ENCODE measurements at regions not wholly inside any gene's neighbourhood (a gene's known extent, or its start where the extent isn't known, plus 50 kb on each side); places are given as distances from the start of the nearest gene placed in this dataset.
"Not testable (repeated sequence)": the region's sequence is repeated elsewhere in the genome, so short reads cannot be mapped to it uniquely, and the experiment has no call there.

DNA sequence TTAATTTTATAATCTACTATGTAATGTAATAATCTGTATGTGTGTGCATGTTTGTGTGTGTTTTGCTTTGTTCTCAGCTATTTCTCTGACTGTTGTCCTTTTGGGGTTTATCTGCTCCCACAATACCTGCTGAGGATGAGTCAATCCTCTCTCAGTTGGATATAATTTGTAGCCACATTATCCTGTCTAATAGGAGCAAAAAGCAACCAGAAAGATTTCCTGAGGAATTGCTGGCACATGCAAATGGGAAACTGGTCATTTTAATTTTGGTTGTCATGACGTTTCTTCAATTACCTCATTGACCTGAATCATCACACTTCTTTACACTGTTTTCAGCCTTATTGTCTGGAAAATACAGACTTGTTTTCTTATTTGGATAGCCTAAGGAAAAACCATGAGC is 488.4 kb downstream of the KLF5 start:
- no peak for FAIRE-seq

DNA sequence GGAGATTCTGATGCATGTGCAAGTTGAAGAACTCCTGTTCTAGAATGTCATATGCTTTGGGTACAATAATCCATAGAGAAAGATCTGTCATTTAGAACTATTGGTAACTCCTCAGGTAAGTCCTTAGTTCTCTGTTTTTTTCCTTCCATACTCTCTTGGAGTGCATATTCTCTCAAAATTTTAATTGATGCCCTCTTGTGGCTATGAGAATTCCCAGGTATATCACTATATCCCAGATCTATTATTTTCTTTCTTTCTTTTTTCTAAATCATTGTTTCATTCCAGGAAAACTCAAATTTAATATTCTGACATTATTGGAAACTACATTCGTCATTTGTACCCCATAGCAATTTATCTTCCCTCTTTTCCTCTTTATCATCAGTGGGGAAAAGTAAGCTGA is 485.4 kb downstream of the KLF5 start:
- no peak for FAIRE-seq

DNA sequence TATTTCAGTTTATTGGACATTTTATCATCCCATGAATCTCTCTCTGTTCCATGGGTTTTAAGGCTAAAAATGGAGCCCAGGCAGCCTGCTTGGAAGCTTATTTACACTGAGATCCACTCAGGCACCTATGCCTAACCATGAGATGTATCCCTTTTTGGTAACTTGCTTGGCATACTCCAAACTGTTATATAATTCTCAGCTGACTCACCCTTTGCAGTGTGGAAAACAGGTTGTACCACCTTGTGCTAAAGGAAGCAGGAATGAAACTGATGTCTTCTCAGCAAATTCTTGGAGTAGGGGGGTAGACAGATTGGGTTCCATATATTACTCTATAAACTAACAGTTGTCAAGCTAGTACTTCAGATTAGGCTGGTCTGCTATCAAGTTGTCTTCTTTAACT is 483.6 kb downstream of the KLF5 start:
- no peak for FAIRE-seq

DNA sequence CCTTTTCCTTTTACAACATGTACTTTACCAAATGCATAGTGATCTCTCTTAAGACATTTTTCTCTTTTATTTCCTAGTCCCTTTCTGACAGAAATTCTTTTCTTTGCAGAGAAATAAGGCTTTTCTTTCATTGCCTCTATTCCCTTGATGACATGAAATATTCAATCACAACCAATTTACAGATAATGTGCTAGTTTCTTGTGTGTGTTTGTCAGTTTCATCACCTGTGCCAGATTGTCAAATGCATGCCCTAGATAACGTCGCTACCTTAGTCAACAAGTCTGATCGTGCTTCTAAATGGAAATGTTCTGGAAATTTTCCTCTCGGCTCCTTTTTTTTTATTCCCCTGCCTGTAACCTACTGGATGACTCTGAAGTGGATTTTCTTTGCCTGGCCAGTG is 478.1 kb downstream of the KLF5 start:
- FAIRE-seq, result no peak

DNA sequence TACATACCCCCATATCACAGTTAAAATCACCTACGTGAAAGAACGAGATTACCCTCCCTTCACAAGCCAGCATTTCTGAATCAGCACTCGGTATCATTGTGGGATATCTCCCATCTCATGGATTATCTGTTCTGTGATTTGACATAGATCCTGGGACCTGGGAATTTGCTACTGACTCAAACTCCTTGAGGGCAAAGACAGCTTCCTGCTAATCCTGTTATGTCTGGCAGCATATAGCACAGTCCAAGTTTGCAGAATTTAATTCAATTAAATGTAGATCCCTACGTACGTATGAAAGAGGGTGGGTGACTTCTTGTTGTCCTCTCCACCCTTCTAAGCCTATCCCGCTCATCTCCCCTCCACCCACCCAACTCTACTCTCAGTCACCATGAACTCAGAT is 476.5 kb downstream of the KLF5 start:
- no peak for FAIRE-seq

DNA sequence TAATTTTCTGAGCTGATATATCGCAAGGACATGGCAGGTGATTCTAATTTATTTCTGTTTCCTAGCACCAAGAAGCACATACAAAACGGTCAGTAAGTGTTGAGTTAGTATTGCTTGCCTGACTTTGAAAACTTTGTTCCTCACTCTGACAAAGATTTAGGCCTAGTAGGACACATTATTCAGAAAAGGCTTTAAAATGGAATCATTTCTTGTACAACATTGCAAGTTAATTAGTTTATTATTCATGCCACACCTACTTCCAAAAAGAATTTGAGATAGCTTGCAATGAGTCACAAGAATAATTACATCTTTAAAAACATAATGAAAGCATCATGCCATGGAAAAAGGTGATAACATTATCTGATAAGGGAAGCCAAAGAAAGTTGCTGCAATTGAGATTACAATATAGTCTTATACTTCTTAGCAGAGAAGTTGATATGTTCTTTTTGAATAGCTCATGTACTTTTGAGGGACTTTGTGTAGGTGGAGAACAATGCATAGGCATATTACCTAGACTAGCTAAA is 474.2 kb downstream of the KLF5 start:
- FAIRE-seq, result no peak

DNA sequence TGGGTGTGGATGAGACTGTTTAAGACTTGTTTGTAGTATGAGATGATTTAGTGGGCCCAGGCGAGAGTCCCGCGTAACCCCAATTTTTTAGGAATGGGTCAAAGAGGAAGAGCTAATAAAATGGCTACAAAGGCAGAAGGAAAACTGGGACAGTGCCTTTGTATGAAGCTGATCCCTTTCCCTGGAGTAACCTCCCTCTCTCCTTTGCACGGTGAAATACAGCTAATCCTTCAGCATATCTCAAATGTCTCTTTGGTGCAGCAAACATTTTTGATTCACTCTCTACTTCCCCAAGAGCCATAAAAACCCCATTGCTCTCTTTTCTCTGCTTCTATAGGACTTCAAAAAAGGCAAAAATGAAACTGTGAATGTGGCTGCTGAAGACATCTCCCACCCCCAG is 473.8 kb downstream of the KLF5 start:
- no peak for FAIRE-seq

DNA sequence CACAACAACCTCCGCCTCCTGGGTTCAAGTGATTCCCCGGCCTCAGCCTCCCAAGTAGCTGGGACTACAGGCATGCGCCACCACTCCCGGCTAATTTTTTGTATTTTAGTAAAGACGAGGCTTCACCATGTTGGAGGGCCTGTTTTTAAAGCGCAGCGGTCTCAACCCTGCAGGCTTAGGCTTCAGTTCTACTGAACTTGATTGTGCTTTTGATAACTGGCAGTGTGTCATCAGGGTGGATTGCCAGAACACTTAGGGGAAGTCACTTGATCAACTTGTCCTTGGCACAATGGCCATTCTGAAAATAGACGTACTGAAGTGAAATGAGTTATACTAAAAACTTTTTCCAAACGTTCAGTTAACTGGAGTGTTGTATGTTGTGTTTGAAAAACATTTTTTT is 472.2 kb downstream of the KLF5 start:
- FAIRE-seq, result no peak

DNA sequence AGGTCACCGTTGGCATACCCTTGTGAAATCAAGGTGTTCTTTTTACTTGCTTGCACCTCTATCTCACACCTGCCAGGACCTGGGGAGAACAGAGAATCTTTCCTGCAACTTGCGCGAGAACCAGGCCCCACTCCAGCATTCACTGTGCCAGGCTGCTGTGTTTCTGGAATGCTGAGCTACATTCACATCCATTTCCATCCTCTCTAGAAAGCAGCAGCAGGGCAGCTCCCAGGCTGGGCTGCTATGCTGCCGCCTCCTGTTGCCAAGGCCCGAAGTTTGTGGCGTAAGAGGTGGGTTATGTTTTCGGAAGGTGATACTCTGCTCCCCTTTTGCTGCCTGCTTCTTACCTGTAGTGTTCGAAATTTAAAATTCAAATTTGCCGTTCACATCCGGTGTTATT is 464.1 kb downstream of the KLF5 start:
- FAIRE-seq, result no peak

DNA sequence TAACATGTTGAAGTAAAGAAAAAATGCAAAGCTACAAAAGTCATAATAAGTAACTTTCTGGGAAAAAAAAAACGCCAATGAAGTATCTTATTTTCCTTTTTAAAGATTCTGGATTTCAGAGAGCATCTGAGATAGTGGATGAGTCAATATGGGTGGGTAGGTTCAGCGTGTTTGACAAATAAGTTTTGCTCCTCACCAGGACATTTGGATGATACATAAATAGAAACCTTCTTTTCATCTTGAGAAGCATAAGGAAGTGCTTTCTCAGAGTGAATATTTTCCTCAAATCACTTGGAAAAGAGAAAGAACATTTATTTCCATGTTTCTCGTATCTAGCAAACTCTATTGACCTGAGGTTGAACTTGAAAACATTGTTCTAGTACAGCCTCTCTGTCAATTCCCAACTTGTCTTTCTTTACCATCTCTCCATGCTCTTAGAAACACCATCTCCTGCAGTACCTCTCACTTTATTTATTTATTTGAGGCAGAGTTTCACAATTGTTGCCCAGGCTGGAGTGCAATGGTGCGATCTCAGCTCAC is 463.2 kb downstream of the KLF5 start:
- FAIRE-seq, result no peak

DNA sequence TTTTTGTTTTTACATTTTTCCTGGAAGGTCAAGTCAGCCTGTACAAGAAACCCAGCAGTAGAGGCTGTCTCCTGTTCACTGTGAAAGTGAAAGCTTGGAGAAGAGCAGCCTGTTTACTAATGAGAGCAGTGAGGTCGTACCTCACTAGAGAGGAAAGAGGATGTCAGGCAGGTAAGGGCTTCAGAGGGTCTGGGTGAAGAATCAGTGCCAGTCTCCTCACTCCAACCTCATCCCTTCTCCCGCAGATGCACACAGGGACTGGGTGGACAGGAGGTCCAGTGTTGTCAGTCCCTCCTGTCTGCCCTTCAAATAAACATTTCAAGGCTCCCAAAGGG is 462.5 kb downstream of the KLF5 start:
- no peak for FAIRE-seq

DNA sequence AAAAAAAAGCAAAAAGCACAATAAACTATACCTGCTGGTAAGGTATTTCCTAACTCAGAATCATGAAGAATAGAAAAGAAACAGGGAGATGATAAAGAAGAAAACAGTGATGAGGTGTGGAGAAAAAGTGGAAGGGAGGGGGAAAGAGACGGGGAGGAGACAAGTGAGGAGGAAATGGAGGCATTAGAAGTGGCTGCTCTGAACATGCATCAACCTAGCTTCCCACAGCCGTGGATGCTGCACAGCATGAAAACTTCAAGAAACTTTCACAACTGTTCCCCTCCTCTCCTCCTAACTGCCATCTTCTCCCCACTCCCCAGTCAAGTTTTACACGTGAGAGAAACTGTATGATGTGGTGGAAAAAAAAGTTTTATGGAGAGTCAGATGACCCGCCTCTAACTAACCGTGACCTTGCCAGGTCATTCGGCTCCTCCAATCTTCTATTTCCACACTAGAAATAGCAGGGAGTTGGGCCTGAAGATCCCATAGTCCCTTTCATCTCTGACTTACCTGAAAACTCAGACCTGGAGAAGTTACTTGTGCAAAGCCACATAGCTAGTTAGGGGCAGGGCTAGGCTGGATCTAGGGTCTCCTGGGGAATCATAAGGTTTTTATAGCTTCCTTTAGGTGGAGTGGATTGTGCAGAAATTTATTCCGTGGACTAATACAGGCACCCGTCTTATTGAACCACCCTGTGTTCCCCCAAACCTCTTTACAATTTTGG is 461.9 kb downstream of the KLF5 start:
- no peak for FAIRE-seq

DNA sequence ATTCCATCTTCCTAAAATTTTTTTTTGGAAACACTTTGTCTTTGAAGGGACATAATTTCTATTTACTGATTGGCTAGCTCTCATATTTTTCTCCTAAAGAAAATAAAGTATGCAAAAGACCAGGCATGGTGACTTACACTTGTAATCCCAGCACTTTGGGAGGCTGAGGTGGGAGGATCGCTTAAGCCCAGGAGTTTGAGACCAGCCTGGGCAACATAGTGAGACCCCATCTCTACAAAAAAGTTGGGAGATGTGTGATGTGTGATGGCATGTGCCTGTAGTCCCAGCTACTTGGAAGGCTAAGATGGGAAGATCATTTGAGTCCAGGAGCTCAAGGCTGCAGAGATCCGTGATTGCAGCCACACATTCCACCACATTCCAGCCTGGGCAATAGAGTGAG is 461.3 kb downstream of the KLF5 start:
- not testable (repeated sequence) for FAIRE-seq

DNA sequence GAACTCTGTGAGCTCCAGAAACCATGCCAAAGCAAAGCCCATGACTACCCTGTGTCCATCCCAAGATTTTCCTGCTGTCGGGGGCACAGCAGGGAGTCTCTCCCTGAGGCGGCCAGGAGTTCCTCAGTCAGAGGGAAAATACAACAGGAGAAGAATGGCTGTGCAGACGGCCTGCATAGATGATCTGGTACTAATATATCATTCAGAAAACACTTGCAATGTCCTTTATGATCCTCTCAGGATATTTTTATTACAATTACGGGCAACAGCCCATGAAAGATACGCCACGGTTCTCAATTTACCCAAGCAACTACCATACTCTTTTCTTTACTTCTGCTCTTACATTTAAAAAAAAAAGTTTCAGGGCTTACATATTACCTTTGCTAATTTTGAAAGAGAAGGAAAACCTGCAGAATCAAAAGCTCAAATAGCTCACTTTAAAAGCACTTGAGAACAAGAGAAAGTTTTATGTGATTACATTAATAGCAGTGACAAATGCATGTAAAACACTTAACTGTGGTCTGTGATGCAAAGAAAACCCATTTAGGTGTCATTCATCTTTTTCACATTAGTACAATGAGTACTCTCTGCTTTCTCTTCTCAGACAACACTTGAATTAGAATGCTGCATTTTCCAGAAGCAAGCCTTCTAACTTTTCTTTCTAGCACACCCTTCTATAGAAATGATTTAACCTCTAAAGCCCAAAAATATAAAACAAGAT is 460.8 kb downstream of the KLF5 start:
- FAIRE-seq, result no peak

DNA sequence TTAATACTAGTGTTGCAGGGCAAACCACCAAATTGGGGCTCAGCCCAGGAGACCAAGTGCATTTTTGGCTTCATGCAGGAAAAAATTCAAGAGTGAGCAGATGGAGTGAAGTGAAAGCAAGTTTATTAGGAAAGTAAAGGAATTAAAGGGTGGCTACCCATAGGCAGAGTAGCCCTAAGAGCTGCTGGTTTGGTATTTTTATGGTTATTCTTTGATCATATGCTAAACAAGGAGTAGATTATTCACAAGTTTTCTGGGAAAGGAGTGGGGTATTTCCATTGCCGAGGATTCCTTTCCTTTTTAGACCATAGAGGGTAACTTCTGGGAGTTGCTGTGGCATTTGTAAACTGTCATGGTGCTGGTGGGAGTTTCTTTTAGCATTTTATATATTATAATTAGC is 459.0 kb downstream of the KLF5 start:
- no peak for FAIRE-seq

DNA sequence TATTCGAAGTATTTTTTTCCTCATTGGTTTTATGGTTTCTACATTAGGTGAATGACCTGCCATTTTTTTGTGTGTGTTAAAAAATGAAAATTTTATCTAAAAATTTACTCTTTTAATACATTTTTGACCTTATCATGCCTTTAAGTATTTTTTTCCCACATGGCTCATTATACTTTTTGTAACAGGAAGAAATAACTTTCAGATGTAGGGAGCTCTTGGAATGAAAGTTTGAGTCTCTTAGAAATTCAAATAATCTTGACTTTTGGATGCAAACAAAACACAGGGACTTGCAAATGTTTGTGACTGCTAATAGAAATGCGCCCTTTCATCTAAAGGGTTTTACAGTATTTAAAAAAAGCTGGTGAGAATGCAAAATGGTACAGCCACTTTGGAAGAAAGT is 457.9 kb downstream of the KLF5 start:
- FAIRE-seq, result no peak

DNA sequence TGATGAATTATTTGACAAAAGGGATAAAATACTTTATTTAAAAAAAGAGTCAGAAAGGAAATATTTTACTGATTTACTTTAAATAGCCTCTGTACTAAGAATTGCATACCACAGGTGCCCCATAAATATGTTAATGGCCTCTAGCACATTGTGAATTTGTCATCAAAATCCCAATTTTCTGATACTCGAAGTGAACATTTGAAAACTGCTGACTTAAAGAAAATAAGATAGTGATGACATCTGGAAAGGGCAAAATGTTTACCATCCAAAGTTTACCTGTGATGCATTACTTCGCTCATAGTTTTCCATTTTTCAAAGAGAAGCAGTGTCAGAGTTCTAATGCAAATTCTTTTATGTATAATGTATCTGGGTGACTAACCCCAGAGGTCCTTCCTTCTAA is 455.4 kb downstream of the KLF5 start:
- no peak for FAIRE-seq

DNA sequence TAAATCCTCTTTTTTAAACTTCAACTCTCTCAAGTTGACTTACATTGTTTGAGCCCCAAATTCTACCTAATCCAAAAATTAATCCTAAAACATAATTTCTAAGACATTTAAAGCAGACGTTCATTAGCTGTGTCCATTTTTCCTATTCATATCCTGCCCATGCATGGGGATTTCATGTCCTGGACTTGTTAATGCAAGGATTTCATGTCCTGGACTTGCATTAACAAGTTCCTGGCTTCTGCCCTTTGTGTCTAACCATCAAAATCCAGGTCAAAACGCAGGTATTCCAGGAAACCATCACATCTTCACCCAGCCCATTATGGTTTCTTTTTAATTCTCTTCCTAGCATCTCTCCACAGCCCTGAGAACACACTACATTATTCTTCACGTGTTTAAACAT is 454.9 kb downstream of the KLF5 start:
- no peak for FAIRE-seq

DNA sequence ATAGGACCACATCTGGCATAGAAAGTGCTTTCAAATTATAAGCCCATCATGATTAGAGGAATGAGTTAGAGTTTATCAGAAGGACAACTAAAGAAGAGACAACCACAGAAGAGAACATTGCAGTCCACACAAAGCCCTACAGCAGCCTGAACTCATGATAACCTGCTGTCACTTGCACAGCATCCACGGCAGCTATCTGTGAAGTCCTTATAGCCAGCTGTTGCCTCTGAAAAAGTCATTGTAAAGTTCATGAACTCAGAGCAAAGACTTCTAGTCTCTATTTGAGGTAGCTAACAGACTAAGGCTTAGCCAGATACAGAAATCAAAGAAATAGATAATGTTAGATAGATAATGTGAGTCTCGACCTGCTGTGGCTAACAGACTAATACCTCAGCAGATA is 450.0 kb downstream of the KLF5 start:
- no peak for FAIRE-seq

DNA sequence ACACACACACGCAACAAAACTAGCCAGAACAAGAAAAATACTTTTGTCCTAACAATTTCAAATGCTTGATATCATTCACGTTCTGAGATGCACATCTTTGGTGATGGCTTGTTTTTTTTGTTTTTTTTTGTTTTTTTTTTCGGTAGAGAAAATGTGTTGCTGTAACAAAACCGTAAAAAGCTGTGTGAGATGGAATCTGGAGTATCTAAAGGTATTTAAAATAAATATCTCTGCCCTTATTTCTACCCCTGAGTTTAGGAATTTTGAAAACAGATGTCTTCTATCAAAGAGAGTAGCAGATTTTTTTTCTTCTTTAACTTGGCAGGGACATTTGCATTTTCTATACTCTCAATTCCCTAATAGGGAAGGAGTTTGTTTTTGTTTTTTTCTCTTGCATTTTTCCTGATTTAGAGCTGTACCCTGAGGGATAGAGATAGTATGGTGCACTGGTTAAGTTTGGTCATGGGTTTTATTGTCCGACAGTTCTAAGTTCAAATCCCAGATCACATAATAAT is 446.6 kb downstream of the KLF5 start:
- FAIRE-seq, result no peak

DNA sequence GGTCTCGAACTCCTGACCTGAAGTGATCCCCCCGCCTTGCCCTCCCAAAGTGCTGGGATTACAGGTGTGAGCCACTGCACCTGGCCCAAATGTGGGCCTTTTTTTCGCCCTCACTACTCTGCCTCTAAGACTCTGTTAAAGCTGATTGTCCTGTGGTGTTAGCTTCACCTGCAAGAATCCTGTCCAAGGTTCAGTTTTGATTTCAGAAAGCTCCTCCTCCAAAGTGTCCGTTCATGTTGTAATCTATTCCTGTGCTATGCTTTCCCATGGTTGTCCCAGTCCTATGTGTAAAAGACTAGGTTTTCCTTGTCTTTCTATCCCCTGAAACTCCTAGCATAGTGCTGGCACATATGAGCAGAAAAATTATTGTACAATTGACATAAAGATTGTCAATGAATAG is 440.9 kb downstream of the KLF5 start:
- no peak for FAIRE-seq

DNA sequence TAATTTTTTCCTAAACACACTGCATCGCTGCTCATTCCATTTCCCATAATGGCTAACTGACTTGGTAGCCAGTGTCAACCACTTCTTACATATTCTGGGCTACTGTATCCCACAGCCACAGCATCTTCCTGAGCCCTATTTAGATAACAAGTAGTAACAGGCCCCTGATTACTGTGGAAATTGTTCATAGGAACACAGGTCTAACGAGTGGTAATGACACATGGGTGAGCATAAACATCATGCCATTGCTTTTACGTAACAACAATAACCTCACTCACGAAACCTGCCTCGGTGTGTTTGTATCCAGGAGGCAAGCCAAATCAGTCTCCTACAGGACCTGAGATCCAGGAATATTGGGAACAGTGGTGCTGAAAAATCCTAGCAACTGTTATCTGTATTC is 438.6 kb downstream of the KLF5 start:
- FAIRE-seq, result no peak

DNA sequence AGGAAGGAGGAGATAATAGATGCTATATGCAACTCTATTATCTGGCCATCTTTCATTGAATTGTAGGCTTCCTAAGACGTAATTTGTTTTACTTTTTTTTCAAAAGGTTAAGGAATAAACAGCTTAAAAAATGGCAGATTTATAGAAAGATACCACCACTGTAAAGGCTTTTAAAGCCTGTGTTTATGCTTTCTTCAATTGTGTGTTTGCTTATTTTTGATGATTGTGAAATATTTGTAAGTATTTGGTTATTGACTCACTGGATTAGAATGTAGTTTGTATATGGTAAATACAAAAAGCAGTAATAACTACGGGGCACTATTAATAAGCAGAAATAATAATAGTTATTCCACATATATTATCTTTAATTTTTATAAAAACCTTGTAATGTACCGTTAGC is 437.9 kb downstream of the KLF5 start:
- FAIRE-seq, result no peak

DNA sequence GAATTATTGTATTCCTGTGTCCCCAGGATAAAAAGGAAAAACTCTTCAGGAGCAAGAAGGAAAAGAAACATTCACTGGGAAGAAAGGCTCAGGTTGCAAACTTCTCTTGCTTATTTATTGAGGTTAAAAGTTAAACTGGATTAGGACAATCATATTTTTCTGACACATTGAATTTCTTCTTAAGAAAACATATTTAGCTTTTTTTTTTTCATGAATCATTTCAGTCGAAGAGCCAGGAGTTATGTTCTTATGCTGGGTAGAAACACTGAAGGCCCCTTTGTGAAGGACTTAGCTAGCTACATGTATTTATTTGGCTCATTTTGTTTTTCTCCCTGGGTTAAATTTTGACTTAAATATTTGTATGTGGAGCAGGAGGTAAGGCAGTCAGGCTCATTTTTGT is 434.0 kb downstream of the KLF5 start:
- FAIRE-seq, result no peak
